ENCODE measurements at regions not wholly inside any gene's neighbourhood (a gene's known extent, or its start where the extent isn't known, plus 50 kb on each side); places are given as distances from the start of the nearest gene placed in this dataset.

- TF ChIP-seq, protein P1, sequence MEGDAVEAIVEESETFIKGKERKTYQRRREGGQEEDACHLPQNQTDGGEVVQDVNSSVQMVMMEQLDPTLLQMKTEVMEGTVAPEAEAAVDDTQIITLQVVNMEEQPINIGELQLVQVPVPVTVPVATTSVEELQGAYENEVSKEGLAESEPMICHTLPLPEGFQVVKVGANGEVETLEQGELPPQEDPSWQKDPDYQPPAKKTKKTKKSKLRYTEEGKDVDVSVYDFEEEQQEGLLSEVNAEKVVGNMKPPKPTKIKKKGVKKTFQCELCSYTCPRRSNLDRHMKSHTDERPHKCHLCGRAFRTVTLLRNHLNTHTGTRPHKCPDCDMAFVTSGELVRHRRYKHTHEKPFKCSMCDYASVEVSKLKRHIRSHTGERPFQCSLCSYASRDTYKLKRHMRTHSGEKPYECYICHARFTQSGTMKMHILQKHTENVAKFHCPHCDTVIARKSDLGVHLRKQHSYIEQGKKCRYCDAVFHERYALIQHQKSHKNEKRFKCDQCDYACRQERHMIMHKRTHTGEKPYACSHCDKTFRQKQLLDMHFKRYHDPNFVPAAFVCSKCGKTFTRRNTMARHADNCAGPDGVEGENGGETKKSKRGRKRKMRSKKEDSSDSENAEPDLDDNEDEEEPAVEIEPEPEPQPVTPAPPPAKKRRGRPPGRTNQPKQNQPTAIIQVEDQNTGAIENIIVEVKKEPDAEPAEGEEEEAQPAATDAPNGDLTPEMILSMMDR (conservative IDR thresholded peaks at IDR 0.05; ENCODE audit: low read depth in 2 of 2) = no peak
- TF ChIP-seq ZNF331 (CRISPR knock-in tag; IDR thresholded peaks at IDR 0.05; ENCODE audit: low read depth) = no peak
- TF ChIP-seq REST (IDR thresholded peaks at IDR 0.05; ENCODE audit: unreplicated experiment) = no peak
- TF ChIP-seq POLR2AphosphoS5 (IDR thresholded peaks at IDR 0.05; ENCODE audit: low read depth) = no peak
- no peak for TF ChIP-seq EZH2 (IDR thresholded peaks at IDR 0.05; ENCODE audit: low read depth, unreplicated experiment)
- TF ChIP-seq EZH2phosphoT487 (IDR thresholded peaks at IDR 0.05; ENCODE audit: unreplicated experiment) = no peak
- TF ChIP-seq CREB1 (CRISPR knock-in tag; IDR thresholded peaks at IDR 0.05; ENCODE audit: low read depth) = no peak
- no peak for TF ChIP-seq ZNF114 (CRISPR knock-in tag; IDR thresholded peaks at IDR 0.05)
Measured at GRCh38 chr13:111548805-111549204, 228.4 kb downstream of the TEX29 start.

Measured in GM23338 (cell line).